ENCODE measurements at regions not wholly inside any gene's neighbourhood (a gene's known extent, or its start where the extent isn't known, plus 50 kb on each side); places are given as distances from the start of the nearest gene placed in this dataset.

GRCh38 chr3:86737517-86737916 is 253.4 kb downstream of the VGLL3 start:
- Histone ChIP-seq H3K79me2 (ENCODE audit: low read length) (no peaks in the 10 kb centered on the region), H3K4me2 (ENCODE audit: low read depth, low read length) (no peak overlapping the region), H2AFZ (ENCODE audit: low read length) (no peak overlapping the region), H3K9me2 (replicated peaks; ENCODE audit: insufficient read depth, low read length) (no peaks in the 10 kb centered on the region), H3K27me3 (replicated peaks; ENCODE audit: insufficient read depth, low read length) (no peaks in the 10 kb centered on the region), H3F3A (ENCODE audit: insufficient read depth, low read length) (no peaks in the 10 kb centered on the region), H4K20me1 (ENCODE audit: insufficient read depth, low read length) (no peaks in the 10 kb centered on the region), H3K4me1 (ENCODE audit: low read length) (no peaks in the 10 kb centered on the region), H3K36me3 (replicated peaks; ENCODE audit: insufficient read depth, low read length) (no peaks in the 10 kb centered on the region), H3K4me3 (ENCODE audit: low read length) (no peak overlapping the region), H3K9ac (ENCODE audit: low read length) (no peak overlapping the region), H3K9me3 (replicated peaks; ENCODE audit: insufficient read depth, low read length) (no peaks in the 10 kb centered on the region), H3K27ac (ENCODE audit: low read length) (no peak overlapping the region)
- DNase-seq, result no peak
- no peak for TF ChIP-seq EZH2phosphoT487 (IDR thresholded peaks at IDR 0.05; ENCODE audit: low read length)
- no peak for TF ChIP-seq CTCF (IDR thresholded peaks at IDR 0.05; ENCODE audit: low read length)
- no peak for TF ChIP-seq EZH2 (optimal IDR thresholded peaks at IDR 0.05; ENCODE audit: low read depth, low read length)

GRCh38 chr3:86733257-86733656 is 257.7 kb downstream of the VGLL3 start:
- Histone ChIP-seq H3K4me2 (ENCODE audit: low read depth, low read length) (no peak overlapping the region), H3K9ac (ENCODE audit: low read length) (no peak overlapping the region), H3K9me3 (replicated peaks; ENCODE audit: insufficient read depth, low read length) (no peaks in the 10 kb centered on the region), H3K79me2 (ENCODE audit: low read length) (no peaks in the 10 kb centered on the region), H3K36me3 (replicated peaks; ENCODE audit: insufficient read depth, low read length) (no peaks in the 10 kb centered on the region), H3F3A (ENCODE audit: insufficient read depth, low read length) (no peaks in the 10 kb centered on the region), H2AFZ (ENCODE audit: low read length) (no peak overlapping the region), H4K20me1 (ENCODE audit: insufficient read depth, low read length) (no peaks in the 10 kb centered on the region), H3K4me3 (ENCODE audit: low read length) (no peak overlapping the region), H3K4me1 (ENCODE audit: low read length) (no peaks in the 10 kb centered on the region), H3K27me3 (replicated peaks; ENCODE audit: insufficient read depth, low read length) (no peaks in the 10 kb centered on the region), H3K9me2 (replicated peaks; ENCODE audit: insufficient read depth, low read length) (no peaks in the 10 kb centered on the region), H3K27ac (ENCODE audit: low read length) (no peak overlapping the region)
- TF ChIP-seq CTCF (IDR thresholded peaks at IDR 0.05; ENCODE audit: low read length) (no peak), EZH2 (optimal IDR thresholded peaks at IDR 0.05; ENCODE audit: low read depth, low read length) (no peak), EZH2phosphoT487 (IDR thresholded peaks at IDR 0.05; ENCODE audit: low read length) (no peak)
- DNase-seq, result no peak

- Histone ChIP-seq H3K9me2 (replicated peaks; ENCODE audit: insufficient read depth, low read length) (no peaks in the 10 kb centered on the region), H3K9ac (ENCODE audit: low read length) (no peak overlapping the region), H3K9me3 (replicated peaks; ENCODE audit: insufficient read depth, low read length) (no peaks in the 10 kb centered on the region), H4K20me1 (ENCODE audit: insufficient read depth, low read length) (no peaks in the 10 kb centered on the region), H3K27me3 (replicated peaks; ENCODE audit: insufficient read depth, low read length) (no peaks in the 10 kb centered on the region), H3F3A (ENCODE audit: insufficient read depth, low read length) (no peaks in the 10 kb centered on the region), H2AFZ (ENCODE audit: low read length) (no peak overlapping the region), H3K36me3 (replicated peaks; ENCODE audit: insufficient read depth, low read length) (no peaks in the 10 kb centered on the region), H3K4me1 (ENCODE audit: low read length) (no peaks in the 10 kb centered on the region), H3K79me2 (ENCODE audit: low read length) (no peaks in the 10 kb centered on the region), H3K4me2 (ENCODE audit: low read depth, low read length) (no peak overlapping the region), H3K27ac (ENCODE audit: low read length) (no peak overlapping the region), H3K4me3 (ENCODE audit: low read length) (no peak overlapping the region)
- no peak for TF ChIP-seq EZH2phosphoT487 (IDR thresholded peaks at IDR 0.05; ENCODE audit: low read length)
- no peak for TF ChIP-seq CTCF (IDR thresholded peaks at IDR 0.05; ENCODE audit: low read length)
- TF ChIP-seq EZH2 (optimal IDR thresholded peaks at IDR 0.05; ENCODE audit: low read depth, low read length), result no peak
- DNase-seq, result no peak
Observed at GRCh38 chr3:86731501-86731901, 259.4 kb downstream of the VGLL3 start.
